ENCODE measurements at regions not wholly inside any gene's neighbourhood (a gene's known extent, or its start where the extent isn't known, plus 50 kb on each side); places are given as distances from the start of the nearest gene placed in this dataset.
"Not testable (repeated sequence)": the region's sequence is repeated elsewhere in the genome, so short reads cannot be mapped to it uniquely, and the experiment has no call there.

- no peak for DNase-seq
These were observed 247.9 kb upstream of the DUSP10 start for GRCh38 chr1:221989741-221990140.

- DNase-seq, result no peak
These were observed 246.9 kb upstream of the DUSP10 start for GRCh38 chr1:221988829-221989228.

- DNase-seq, result peak; percentile 62
These were observed 246.1 kb upstream of the DUSP10 start for GRCh38 chr1:221987860-221988520.

DNA sequence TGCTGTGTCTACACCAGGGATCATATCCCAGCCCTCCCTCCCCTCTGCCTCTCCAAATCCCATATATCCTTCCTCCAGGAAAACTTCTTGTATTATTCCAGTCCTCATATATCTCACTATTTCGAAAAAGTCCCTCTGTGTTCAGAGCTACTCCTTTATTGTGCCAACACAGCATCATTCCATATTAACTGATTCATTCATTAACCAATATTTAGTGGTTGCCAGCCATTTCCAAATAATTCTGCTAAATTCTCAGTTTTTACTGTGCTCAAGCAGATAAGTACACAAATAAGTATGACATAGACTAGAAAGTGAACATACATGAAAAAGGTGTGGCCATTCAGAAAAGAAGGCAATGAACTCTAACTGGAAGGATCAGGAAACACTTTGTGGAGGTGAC, 241.6 kb upstream of the DUSP10 start:
- DNase-seq, result no peak

- DNase-seq, result no peak
These were observed 239.6 kb upstream of the DUSP10 start for GRCh38 chr1:221981461-221981860.

DNA sequence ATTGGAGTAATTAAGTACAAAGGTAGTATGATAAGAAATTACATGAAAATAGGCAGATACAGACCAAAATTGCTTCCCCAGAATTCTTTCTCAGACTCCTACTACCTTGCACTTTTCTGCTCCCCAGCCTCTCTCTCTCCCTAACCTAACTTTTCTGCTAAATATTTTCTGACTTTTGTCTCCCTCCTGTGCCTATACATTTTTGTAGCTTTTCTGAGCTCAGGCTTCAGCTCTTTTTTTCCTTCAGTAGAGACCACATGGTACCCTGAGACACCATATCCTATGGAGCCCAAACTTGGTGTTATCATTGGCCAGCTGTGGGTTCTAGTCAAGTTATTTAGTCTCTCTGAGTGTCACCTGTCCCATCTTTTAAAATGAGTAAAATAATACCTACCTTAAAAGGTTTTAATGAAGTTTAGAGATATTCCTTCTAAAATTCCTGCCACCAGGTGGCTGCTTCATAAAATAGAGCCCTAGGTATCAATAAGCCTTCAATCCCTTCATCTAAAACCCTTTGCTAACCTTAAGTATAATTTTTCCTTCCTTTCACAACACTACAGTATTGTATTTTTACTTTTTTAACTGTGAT, 237.6 kb upstream of the DUSP10 start:
- DNase-seq, result peak; percentile 19

- DNase-seq, result not testable (repeated sequence)
These were observed 236.9 kb upstream of the DUSP10 start for GRCh38 chr1:221978631-221979334.

GRCh38 chr1:221973787-221974186, 231.9 kb upstream of the DUSP10 start:
- DNase-seq, result not testable (repeated sequence)

DNA sequence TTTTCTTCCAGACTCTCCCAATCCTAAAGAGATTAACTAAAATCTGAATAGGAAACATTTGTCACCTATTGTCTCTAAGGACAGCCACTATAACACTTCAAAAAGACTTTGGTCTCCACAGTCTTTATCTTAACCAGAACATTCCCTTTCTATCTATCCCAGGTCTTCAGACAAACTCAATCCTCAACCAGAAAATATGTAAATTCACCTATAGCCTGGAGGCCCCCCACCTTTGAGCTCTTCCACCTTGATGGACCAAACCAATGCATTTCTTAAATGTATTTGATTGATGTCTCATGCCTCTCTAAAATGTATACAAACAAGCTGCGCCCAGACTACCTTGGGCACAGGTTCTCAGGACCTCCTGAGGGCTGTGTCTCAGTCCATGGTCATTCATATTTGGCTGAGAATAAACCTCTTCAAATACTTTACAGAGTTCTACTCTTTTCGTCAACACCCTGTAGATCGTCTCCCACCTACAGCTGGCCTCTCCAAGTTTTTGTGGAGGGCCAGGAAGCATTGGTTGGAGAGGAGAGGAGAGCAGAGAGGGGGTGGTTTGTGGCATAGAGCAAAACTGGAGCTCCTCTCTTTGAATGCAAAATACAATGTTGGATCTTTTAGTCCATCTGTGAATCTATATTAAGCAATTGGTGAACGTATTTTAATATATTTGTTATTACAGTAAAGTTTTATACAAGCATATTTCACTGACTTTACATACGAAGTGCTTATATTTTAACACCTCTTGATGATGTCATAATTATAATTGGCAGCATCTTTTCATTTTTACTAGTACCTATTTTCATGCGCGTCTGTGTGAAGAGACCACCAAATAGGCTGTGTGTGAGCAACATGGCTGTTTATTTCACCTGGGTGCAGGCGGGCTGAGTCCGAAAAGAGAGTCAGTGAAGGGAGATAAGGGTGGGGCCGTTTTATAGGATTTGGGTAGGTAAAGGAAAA, 230.7 kb upstream of the DUSP10 start:
- no peak for DNase-seq

DNA sequence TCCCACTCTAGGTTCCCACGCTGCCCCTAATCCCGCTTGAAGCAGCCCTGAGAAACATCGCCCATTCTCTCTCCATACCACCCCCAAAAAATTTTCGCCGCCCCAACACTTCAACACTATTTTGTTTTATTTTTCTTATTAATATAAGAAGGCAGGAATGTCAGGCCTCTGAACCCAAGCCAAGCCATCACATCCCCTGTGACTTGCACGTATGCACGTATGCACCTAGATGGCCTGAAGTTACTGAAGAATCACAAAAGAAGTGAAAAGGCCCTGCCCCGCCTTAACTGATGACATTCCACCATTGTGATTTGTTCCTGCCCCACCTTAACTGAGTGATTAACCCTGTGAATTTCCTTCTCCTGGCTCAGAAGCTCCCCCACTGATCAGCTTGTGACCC, 229.1 kb upstream of the DUSP10 start:
- DNase-seq, result not testable (repeated sequence)

DNA sequence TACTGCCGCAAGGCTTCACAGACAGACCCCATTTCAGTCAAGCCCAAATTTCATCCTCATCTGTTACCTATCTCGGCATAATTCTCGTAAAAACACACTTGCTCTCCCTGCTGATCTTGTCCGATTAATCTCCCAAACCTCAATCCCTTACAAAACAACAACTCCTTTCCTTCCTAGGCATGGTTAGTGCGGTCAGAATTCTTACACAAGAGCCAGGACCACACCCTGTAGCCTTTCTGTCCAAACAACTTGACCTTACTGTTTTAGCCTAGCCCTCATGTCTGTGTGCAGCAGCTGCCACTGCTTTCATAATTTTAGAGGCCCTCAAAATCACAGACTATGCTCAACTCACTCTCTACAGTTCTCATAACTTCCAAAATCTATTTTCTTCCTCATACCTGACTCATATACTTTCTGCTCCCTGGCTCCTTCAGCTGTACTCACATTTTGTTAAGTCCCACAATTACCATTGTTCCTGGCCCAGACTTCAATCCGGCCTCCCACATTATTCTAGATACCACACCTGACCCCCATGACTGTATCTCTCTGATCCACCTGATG, 227.5 kb upstream of the DUSP10 start:
- DNase-seq, result not testable (repeated sequence)

DNA sequence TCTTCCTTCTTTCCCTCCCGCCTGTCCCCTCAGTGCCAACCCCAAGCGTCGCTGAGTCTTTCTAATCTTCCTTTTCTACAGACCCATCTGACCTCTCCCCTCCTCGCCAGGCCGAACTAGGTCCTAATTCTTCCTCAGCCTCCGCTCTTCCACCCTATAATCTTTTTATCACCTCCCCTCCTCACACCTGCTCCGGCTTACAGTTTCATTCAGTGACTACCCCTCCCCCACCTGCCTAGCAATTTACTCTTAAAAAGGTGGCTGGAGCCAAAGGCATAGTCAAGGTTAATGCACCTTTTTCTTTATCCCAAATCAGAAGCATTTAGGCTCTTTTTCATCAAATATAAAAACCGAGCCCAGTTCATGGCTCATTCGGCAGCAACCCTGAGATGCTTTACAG, 225.6 kb upstream of the DUSP10 start:
- not testable (repeated sequence) for DNase-seq

DNA sequence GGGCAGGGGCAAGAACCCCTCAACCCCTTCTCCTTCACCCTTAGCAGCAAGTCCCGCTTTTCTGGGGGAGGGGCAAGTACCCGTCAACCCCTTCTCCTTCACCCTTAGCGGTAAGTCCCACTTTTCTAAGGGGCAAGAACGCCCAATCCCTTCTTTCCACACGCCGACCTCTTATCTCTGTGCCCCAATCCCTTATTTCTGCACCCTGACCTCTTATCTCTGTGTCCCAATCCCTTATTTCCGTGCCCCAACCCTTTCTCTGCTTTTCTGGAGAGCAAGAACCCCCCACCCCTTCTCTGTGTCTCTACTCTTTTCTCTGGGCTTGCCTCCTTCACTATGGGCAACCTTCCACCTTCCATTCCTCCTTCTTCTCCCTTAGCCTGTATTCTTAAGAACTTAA, 225.0 kb upstream of the DUSP10 start:
- DNase-seq, result not testable (repeated sequence)

GRCh38 chr1:221965891-221966290, 224.0 kb upstream of the DUSP10 start:
- DNase-seq, result not testable (repeated sequence)

DNA sequence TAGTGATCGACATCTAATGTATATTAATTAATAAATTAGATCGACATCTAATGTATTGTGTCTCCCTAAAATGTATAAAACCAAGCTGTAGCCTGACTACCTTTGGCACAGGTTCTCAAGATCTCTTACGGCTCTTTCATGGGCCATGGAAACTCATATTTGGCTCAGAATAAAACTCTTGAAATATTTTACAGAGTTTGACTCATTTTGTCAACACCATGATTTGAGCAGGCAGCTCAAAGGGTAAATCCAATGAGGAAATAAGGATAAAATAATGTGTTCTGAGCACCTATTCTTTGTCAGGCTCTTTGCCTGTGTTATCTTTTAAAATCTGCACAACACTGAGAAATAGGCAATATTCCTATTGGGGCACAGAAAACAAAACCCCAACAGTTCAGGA, 223.4 kb upstream of the DUSP10 start:
- DNase-seq, result no peak

GRCh38 chr1:221963742-221964141, 221.9 kb upstream of the DUSP10 start:
- DNase-seq, result no peak

DNA sequence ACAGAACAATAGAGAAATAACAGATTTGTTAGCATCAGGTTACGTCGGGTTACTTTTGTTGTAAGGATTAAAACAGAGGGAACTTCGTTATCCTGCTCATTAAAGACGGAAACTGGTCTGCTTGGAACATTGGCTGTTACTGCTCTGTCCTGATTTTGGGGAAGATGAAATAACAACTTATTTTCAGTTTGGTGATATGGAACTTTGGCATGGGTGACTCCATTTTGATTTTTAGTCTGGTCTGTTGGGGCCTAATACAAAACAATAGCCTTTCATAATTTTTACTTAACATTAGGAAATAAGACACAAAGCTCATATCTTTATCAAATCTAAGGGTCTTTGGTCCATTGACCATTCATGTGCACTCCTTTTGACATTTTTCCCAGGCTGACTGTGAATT, 220.5 kb upstream of the DUSP10 start:
- no peak for DNase-seq

- DNase-seq, result peak; percentile 91
These were observed 219.8 kb upstream of the DUSP10 start for GRCh38 chr1:221961532-221962292.

DNA sequence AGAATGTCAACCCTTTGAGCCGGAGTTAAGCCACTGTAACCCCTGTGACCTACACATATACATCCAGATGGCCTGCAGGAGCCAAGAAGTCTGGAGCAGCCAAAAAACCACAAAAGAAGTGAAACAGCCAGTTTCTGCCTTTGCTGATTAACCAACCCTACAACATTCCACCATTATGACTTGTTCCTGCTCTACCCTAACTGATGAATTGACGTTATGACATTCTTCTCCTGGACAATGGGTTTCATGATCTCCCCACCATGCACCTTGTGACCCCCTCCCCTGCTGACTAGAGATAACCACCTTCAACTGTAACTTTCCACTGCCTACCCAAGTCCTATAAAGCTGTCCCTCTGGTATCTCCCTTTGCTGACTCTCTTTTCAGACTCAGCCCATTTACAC, 216.3 kb upstream of the DUSP10 start:
- peak; percentile 54 for DNase-seq

DNA sequence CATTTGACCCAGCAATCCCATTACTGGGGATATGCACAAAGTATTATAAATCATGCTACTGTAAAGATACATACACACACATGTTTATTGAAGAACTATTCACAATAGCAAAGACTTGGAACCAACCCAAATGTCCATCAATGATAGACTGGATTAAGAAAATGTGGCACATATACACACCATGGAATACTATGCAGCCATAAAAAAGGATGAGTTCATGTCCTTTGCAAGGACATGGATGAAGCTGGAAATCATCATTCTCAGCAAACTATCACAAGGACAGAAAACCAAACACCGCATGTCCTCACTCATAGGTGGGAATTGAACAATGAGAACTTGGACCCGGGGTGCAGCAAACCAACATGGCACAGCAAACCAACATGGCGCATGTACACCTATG, 215.5 kb upstream of the DUSP10 start:
- DNase-seq, result not testable (repeated sequence)

GRCh38 chr1:221949996-221950395, 208.1 kb upstream of the DUSP10 start:
- DNase-seq, result no peak

DNA sequence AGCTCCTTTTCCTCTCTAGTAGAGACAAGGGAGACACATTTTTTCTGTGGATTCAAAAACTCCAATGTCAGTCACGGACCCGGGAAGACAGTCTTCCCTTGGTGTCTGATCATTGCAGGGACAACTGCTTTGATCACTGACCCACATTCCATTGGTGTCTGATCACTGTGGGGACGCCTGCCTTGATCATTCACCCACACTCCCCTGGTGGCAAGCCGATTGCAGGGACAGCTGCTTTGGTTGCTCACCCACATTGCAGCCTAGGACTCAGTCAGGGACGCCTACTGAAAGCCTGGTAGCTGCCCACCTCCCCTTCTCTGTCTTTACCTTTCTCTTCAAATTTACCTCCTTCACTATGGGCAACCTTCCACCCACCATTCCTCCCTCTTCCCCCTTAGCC, 206.6 kb upstream of the DUSP10 start:
- no peak for DNase-seq

Data from OCI-M1 (cell line).